Prostate gland (tissue), 2 donors: ENCODE measurements at regions not wholly inside any gene's neighbourhood (a gene's known extent, or its start where the extent isn't known, plus 50 kb on each side); places are given as distances from the start of the nearest gene placed in this dataset.

Experiments used
- CTCF ChIP-seq, 4 experiments: fragments of 200-600 bp in 2 of 4; fragments of 450-650 bp in 2 of 4; sonication (generic) in 2 of 4; IDR thresholded peaks; 1 replicate in 3 of 4; 2 replicates in 1 of 4; pipeline ENCODE4 v1.5.1; 2016 to 2019; ENCODE audit warnings: antibody characterized with exemption in 4 of 4, mild to moderate bottlenecking in 2 of 4, moderate library complexity in 2 of 4
- POLR2A ChIP-seq: fragments of 450-650 bp; IDR thresholded peaks from one replicate; pipeline ENCODE4 v1.6.1; 2016; ENCODE audit warnings: antibody characterized with exemption, mild to moderate bottlenecking

GRCh38 chr6:112988748-112989147, 641.6 kb downstream of the RFPL4B start:
- TF ChIP-seq CTCF (IDR thresholded peaks at IDR 0.05) (no peak), POLR2A (no peak)
